SK-N-SH (cell line): ENCODE measurements at regions not wholly inside any gene's neighbourhood (a gene's known extent, or its start where the extent isn't known, plus 50 kb on each side); places are given as distances from the start of the nearest gene placed in this dataset.

Source experiments
- CTCF ChIA-PET: fragments of 300-600, 350-600 bp; formaldehyde crosslinking; extraction: SDS; loops from one replicate; lab custom pipeline; 2021; lab: Yijun Ruan, JAX
- POLR2A ChIA-PET: fragments of 350-600 bp; sonication (Branson Sonifier 250); formaldehyde crosslinking; extraction: SDS; loops from one replicate; lab custom pipeline; 2020; ENCODE audit warnings: antibody characterized with exemption, inconsistent platforms; lab: Yijun Ruan, JAX
- DNase-seq: peaks from one replicate; pipeline ENCODE4 v3.0.0; 2012
- H2AFZ ChIP-seq: fragments of 200-600 bp; sonication (generic); 2 replicates; pipeline ENCODE4 v1.8.1; 2016; ENCODE audit warnings: antibody characterized with exemption, mild to moderate bottlenecking, low read depth
- H3F3A ChIP-seq: fragments of 200-600 bp; sonication (generic); replicated peaks from 2 replicates; pipeline ENCODE3; 2016; ENCODE audit warnings: antibody characterized with exemption, mild to moderate bottlenecking; ENCODE audit not compliant: insufficient read depth
- H3K27ac ChIP-seq, 2 experiments: fragments of 200-500 bp in 1 of 2; fragments of 200-600 bp in 1 of 2; sonication (Bioruptor generic) in 1 of 2; sonication (generic), shearing (Covaris generic) in 1 of 2; 2 replicates each; pipeline versions ENCODE4 v1.5.1 to v1.6.1; 2014 to 2016; ENCODE audit warnings: low read depth in 2 of 2, inconsistent platforms in 1 of 2, low read length in 1 of 2, mild to moderate bottlenecking in 1 of 2, mixed read lengths in 1 of 2
- H3K27me3 ChIP-seq: fragments of 200-600 bp; sonication (generic), shearing (Covaris generic); 2 replicates; pipeline ENCODE4 v1.6.1; 2016; ENCODE audit warnings: mixed run types; ENCODE audit not compliant: insufficient read depth
- H3K36me3 ChIP-seq, 2 experiments: fragments of 200-500 bp in 1 of 2; fragments of 200-600 bp in 1 of 2; sonication (Bioruptor generic) in 1 of 2; sonication (generic) in 1 of 2; replicated peaks in 1 of 2; 2 replicates each; pipeline versions ENCODE3 to v1.5.1; 2014 to 2016; ENCODE audit warnings: low read length in 1 of 2, mild to moderate bottlenecking in 1 of 2; ENCODE audit not compliant: insufficient read depth in 2 of 2, control insufficient read depth in 1 of 2
- H3K4me1 ChIP-seq, 2 experiments: fragments of 200-500 bp in 1 of 2; fragments of 200-600 bp in 1 of 2; sonication (Bioruptor generic) in 1 of 2; sonication (generic), shearing (Covaris generic) in 1 of 2; 2 replicates each; pipeline versions ENCODE4 v1.5.1 to v1.6.1; 2014 to 2016; ENCODE audit warnings: low read depth in 1 of 2, low read length in 1 of 2, mixed run types in 1 of 2; ENCODE audit not compliant: insufficient read depth in 2 of 2, control insufficient read depth in 1 of 2
- H3K4me2 ChIP-seq: fragments of 200-600 bp; sonication (generic), shearing (Covaris generic); 2 replicates; pipeline ENCODE4 v1.6.1; 2017; ENCODE audit warnings: mixed run types
- H3K4me3 ChIP-seq, 2 experiments: fragments of 200-500 bp in 1 of 2; fragments of 200-600 bp in 1 of 2; sonication (Bioruptor generic) in 1 of 2; sonication (generic), shearing (Covaris generic) in 1 of 2; 2 replicates each; pipeline versions ENCODE4 v1.5.1 to v1.8.1; 2014 to 2016; ENCODE audit warnings: low read depth in 2 of 2, inconsistent platforms in 1 of 2, low read length in 1 of 2, mild to moderate bottlenecking in 1 of 2, mixed read lengths in 1 of 2, moderate library complexity in 1 of 2
- H3K79me2 ChIP-seq: fragments of 200-600 bp; sonication (generic); 2 replicates; pipeline ENCODE4 v1.8.1; 2017; ENCODE audit warnings: mild to moderate bottlenecking; ENCODE audit not compliant: insufficient read depth
- H3K9ac ChIP-seq: fragments of 200-600 bp; sonication (generic); 2 replicates; pipeline ENCODE4 v1.6.1; 2017; ENCODE audit warnings: mixed run types
- H3K9me2 ChIP-seq: fragments of 200-600 bp; sonication (generic); 2 replicates; pipeline ENCODE4 v1.6.1; 2017; ENCODE audit warnings: mixed run types
- H3K9me3 ChIP-seq: fragments of 200-600 bp; sonication (generic); 2 replicates; pipeline ENCODE4 v1.6.1; 2017; ENCODE audit warnings: mixed run types, mild to moderate bottlenecking, moderate library complexity
- H4K20me1 ChIP-seq: fragments of 200-600 bp; sonication (generic); 2 replicates; pipeline ENCODE4 v1.6.1; 2017; ENCODE audit warnings: mild to moderate bottlenecking, mixed run types; ENCODE audit not compliant: insufficient read depth
- CHD2 ChIP-seq: fragments of 150-350 bp; IDR thresholded peaks from 2 replicates; pipeline ENCODE4 v1.6.1; 2018; ENCODE audit warnings: low read length; ENCODE audit not compliant: partially characterized antibody
- EZH2phosphoT487 ChIP-seq: fragments of 200-600 bp; sonication (generic); IDR thresholded peaks from 2 replicates; pipeline ENCODE4 v1.6.1; 2017; ENCODE audit warnings: low read depth, mixed run types, mild to moderate bottlenecking, antibody characterized with exemption, moderate library complexity, borderline replicate concordance
- GABPA ChIP-seq: IDR thresholded peaks from 2 replicates; pipeline ENCODE4 v1.4.0; 2012; ENCODE audit warnings: low read depth, mild to moderate bottlenecking
- MXI1 ChIP-seq: IDR thresholded peaks from 2 replicates; pipeline ENCODE4 v1.6.1; 2012; ENCODE audit warnings: mild to moderate bottlenecking, low read depth, low read length, improper control_type of control experiment
- NFIC ChIP-seq: IDR thresholded peaks from 2 replicates; pipeline ENCODE4 v1.4.0; 2012; ENCODE audit warnings: borderline replicate concordance
- RCOR1 ChIP-seq: fragments of 150-350 bp; IDR thresholded peaks from 2 replicates; pipeline ENCODE4 v1.6.1; 2017; ENCODE audit warnings: antibody characterized with exemption, low read length
- RFX5 ChIP-seq: IDR thresholded peaks from 2 replicates; pipeline ENCODE4 v1.6.1; 2012; ENCODE audit warnings: mild to moderate bottlenecking, improper control_type of control experiment, low read length
- RXRA ChIP-seq: IDR thresholded peaks from 2 replicates; pipeline ENCODE4 v1.4.0; 2012; ENCODE audit warnings: low read depth, mild to moderate bottlenecking, borderline replicate concordance
- TAF1 ChIP-seq: IDR thresholded peaks from 2 replicates; pipeline ENCODE4 v1.6.1; 2012; ENCODE audit warnings: low read depth, mild to moderate bottlenecking, low read length, moderate library complexity, borderline replicate concordance
- YY1 ChIP-seq: IDR thresholded peaks from 2 replicates; pipeline ENCODE4 v1.4.0; 2012; ENCODE audit warnings: low read depth, mild to moderate bottlenecking
- WGBS: methylation state at CpG from one replicate; pipeline ENCODE4 v1.1.6; 2017; ENCODE audit warnings: low lambda C conversion rate; 5-methylcytosine and 5-hydroxymethylcytosine counted together
- TF ChIP-seq, protein P1 (sequence below): fragments of 150-350 bp; IDR thresholded peaks from 2 replicates; pipeline ENCODE4 v1.6.1; 2016; ENCODE audit warnings: mild to moderate bottlenecking, low read depth, low read length
- TF ChIP-seq, protein P2 (sequence below): IDR thresholded peaks from 2 replicates; pipeline ENCODE4 v1.4.0; 2012; ENCODE audit warnings: low read depth, borderline replicate concordance
- TF ChIP-seq, protein P3 (sequence below): IDR thresholded peaks from 2 replicates; pipeline ENCODE4 v1.4.0; 2012; ENCODE audit warnings: low read depth, borderline replicate concordance
- TF ChIP-seq, protein P4 (sequence below): IDR thresholded peaks from 2 replicates; pipeline ENCODE4 v1.6.1; 2012; ENCODE audit warnings: mild to moderate bottlenecking, low read depth, low read length, moderate library complexity
- TF ChIP-seq, protein P5 (sequence below): fragments of 150-350 bp; IDR thresholded peaks from 2 replicates; pipeline ENCODE4 v1.6.1; 2017; ENCODE audit warnings: antibody characterized with exemption, low read length, low read depth, borderline replicate concordance

DNA sequence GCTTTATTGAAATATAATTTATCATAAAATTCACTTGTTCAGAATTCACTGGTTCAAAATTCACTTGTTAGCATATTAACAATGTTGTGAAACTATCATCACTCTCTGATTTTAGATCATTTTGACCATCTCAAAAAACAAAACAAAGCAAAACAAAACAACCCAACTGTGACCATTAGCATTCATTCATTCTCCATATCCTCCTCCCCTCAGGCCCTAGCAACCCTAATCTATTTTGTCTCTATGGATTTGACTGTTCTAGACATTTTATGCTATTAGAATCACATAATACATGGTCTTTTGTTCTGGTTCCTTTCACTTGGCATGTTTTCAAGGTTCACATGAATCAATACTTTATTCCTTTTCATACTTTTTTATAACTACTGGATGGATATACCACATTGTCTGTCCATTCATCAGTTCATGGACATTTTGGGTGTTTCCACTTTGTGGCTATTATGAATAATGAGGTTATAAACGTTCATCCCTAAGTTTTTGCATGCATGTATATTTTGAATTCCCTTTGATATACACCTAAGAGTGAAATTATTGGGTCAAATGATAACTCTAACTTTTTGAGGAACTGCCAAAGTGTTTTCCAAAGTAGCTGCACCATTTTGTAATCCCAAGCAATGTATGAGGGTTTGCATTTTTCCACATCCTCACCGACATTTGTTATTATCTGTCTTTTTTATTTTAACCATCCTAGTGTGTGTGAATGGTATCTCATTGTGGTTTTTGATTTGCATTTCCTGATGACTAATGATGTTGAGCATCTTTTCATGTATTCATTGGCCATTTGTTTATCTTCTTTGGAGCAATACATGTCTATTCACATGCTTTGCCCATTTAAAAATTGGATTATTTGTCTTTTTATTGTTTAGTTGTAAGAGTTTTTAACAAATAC, 304.1 kb downstream of the SH3GL2 start:
- no peaks in the 10 kb centered on the region for H3K9me2 ChIP-seq
- no peak for TF ChIP-seq CHD2
- TF ChIP-seq NFIC: no peak
- no peak for TF ChIP-seq YY1
- no peak for TF ChIP-seq GABPA
- TF ChIP-seq, protein P1, sequence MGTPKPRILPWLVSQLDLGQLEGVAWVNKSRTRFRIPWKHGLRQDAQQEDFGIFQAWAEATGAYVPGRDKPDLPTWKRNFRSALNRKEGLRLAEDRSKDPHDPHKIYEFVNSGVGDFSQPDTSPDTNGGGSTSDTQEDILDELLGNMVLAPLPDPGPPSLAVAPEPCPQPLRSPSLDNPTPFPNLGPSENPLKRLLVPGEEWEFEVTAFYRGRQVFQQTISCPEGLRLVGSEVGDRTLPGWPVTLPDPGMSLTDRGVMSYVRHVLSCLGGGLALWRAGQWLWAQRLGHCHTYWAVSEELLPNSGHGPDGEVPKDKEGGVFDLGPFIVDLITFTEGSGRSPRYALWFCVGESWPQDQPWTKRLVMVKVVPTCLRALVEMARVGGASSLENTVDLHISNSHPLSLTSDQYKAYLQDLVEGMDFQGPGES: no peak
- TF ChIP-seq, protein P2, sequence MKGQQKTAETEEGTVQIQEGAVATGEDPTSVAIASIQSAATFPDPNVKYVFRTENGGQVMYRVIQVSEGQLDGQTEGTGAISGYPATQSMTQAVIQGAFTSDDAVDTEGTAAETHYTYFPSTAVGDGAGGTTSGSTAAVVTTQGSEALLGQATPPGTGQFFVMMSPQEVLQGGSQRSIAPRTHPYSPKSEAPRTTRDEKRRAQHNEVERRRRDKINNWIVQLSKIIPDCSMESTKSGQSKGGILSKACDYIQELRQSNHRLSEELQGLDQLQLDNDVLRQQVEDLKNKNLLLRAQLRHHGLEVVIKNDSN: no peak
- TF ChIP-seq TAF1: no peak
- WGBS: 1% methylated on average over 2 of the region's 2 CpGs
- no peak overlapping the region for H3K9ac ChIP-seq
- no peaks in the 10 kb centered on the region for H3K79me2 ChIP-seq
- H3F3A ChIP-seq: no peaks in the 10 kb centered on the region
- no peak for DNase-seq
- no peaks in the 10 kb centered on the region for H3K9me3 ChIP-seq
- ChIA-PET POLR2A (no interaction called here), CTCF (no interaction called here)
- no peak overlapping the region for H2AFZ ChIP-seq
- H3K27ac ChIP-seq: no peak overlapping the region
- no peaks in the 10 kb centered on the region for H4K20me1 ChIP-seq
- no peak overlapping the region for H3K4me2 ChIP-seq
- H3K36me3 ChIP-seq: no peaks in the 10 kb centered on the region
- no peaks in the 10 kb centered on the region for H3K4me1 ChIP-seq
- H3K27me3 ChIP-seq: no peaks in the 10 kb centered on the region
- no peak overlapping the region for H3K4me3 ChIP-seq

DNA sequence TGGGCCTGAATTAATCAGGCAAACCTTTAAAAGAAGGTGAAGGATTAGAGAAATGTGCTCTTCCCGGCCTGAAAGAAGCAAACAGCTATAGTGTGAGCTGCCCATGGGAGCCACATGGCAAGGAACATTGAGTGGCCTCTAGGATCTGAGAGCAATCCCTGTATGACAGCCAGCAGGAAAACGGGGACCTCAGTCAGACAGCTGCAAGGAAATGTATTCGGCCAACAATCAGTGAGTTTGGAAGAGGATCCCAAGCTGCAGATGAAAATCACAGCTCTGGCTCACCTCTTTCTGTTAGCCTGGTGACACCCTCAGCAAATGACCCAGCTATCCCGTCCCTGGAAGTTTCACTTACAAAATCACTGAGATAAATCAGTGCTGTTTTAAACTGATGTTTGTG, 309.2 kb downstream of the SH3GL2 start:
- Histone ChIP-seq H3K36me3 (no peaks in the 10 kb centered on the region), H3K9me3 (no peaks in the 10 kb centered on the region), H3K4me2 (no peak overlapping the region), H3K9me2 (no peaks in the 10 kb centered on the region), H3K27ac (no peak overlapping the region), H3K4me1 (no peaks in the 10 kb centered on the region), H3K27me3 (peaks cover 5% of the 10 kb centered on the region; the same call in 1 of the 2 replicates), H3K9ac (no peak overlapping the region), H3K79me2 (no peaks in the 10 kb centered on the region), H2AFZ (no peak overlapping the region), H3F3A (no peaks in the 10 kb centered on the region), H4K20me1 (no peaks in the 10 kb centered on the region), H3K4me3 (no peak overlapping the region)
- ChIA-PET CTCF (interaction anchor here (0.6 to 1.0 kb wide), 4 partner anchors 15 to 542 kb away, joined by 3 to 4 read pairs (median 4); no protein-coding TSS in a partner anchor), POLR2A (no interaction called here)
- 6% methylated on average over 4 of the region's 4 CpGs for WGBS
- DNase-seq: no peak
- TF ChIP-seq RCOR1 (no peak), CHD2 (no peak), RXRA (no peak), GABPA (no peak), EZH2phosphoT487 (no peak), RFX5 (no peak), MXI1 (no peak), NFIC (no peak)
- TF ChIP-seq, protein P3, sequence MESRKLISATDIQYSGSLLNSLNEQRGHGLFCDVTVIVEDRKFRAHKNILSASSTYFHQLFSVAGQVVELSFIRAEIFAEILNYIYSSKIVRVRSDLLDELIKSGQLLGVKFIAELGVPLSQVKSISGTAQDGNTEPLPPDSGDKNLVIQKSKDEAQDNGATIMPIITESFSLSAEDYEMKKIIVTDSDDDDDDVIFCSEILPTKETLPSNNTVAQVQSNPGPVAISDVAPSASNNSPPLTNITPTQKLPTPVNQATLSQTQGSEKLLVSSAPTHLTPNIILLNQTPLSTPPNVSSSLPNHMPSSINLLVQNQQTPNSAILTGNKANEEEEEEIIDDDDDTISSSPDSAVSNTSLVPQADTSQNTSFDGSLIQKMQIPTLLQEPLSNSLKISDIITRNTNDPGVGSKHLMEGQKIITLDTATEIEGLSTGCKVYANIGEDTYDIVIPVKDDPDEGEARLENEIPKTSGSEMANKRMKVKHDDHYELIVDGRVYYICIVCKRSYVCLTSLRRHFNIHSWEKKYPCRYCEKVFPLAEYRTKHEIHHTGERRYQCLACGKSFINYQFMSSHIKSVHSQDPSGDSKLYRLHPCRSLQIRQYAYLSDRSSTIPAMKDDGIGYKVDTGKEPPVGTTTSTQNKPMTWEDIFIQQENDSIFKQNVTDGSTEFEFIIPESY: no peak
- TF ChIP-seq, protein P2: no peak
- TF ChIP-seq, protein P4, sequence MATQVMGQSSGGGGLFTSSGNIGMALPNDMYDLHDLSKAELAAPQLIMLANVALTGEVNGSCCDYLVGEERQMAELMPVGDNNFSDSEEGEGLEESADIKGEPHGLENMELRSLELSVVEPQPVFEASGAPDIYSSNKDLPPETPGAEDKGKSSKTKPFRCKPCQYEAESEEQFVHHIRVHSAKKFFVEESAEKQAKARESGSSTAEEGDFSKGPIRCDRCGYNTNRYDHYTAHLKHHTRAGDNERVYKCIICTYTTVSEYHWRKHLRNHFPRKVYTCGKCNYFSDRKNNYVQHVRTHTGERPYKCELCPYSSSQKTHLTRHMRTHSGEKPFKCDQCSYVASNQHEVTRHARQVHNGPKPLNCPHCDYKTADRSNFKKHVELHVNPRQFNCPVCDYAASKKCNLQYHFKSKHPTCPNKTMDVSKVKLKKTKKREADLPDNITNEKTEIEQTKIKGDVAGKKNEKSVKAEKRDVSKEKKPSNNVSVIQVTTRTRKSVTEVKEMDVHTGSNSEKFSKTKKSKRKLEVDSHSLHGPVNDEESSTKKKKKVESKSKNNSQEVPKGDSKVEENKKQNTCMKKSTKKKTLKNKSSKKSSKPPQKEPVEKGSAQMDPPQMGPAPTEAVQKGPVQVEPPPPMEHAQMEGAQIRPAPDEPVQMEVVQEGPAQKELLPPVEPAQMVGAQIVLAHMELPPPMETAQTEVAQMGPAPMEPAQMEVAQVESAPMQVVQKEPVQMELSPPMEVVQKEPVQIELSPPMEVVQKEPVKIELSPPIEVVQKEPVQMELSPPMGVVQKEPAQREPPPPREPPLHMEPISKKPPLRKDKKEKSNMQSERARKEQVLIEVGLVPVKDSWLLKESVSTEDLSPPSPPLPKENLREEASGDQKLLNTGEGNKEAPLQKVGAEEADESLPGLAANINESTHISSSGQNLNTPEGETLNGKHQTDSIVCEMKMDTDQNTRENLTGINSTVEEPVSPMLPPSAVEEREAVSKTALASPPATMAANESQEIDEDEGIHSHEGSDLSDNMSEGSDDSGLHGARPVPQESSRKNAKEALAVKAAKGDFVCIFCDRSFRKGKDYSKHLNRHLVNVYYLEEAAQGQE: no peak
- TF ChIP-seq, protein P5, sequence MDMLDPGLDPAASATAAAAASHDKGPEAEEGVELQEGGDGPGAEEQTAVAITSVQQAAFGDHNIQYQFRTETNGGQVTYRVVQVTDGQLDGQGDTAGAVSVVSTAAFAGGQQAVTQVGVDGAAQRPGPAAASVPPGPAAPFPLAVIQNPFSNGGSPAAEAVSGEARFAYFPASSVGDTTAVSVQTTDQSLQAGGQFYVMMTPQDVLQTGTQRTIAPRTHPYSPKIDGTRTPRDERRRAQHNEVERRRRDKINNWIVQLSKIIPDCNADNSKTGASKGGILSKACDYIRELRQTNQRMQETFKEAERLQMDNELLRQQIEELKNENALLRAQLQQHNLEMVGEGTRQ: no peak
